Mesendoderm (in vitro differentiated cells): ENCODE measurements at regions not wholly inside any gene's neighbourhood (a gene's known extent, or its start where the extent isn't known, plus 50 kb on each side); places are given as distances from the start of the nearest gene placed in this dataset.

Experiments
- DNase-seq: peaks from one replicate; pipeline ENCODE4 v3.0.0; 2013
- H2AK5ac ChIP-seq: 2 replicates; pipeline ENCODE4 v1.6.1; 2013; ENCODE audit warnings: low read length, inconsistent platforms
- H2BK120ac ChIP-seq: 2 replicates; pipeline ENCODE4 v1.6.1; 2013; ENCODE audit warnings: low read depth, mild to moderate bottlenecking, low read length, moderate library complexity, mixed read lengths
- H2BK15ac ChIP-seq: replicated peaks from 2 replicates; pipeline ENCODE4 v1.6.1; 2013; ENCODE audit warnings: low read depth, mild to moderate bottlenecking, moderate library complexity
- H2BK5ac ChIP-seq: 2 replicates; pipeline ENCODE4 v1.6.1; 2013; ENCODE audit warnings: low read length, inconsistent platforms
- H3K18ac ChIP-seq: 2 replicates; pipeline ENCODE4 v1.6.1; 2013; ENCODE audit warnings: mild to moderate bottlenecking, low read length, mixed read lengths
- H3K23ac ChIP-seq: one replicate; pipeline ENCODE4 v1.6.1; 2013; ENCODE audit warnings: low read length
- H3K27ac ChIP-seq: 2 replicates; pipeline ENCODE4 v1.5.1; 2013; ENCODE audit warnings: low read depth, mild to moderate bottlenecking, inconsistent platforms, low read length, moderate library complexity
- H3K27me3 ChIP-seq: 2 replicates; pipeline ENCODE4 v1.6.1; 2013; ENCODE audit warnings: low read length, control low read depth, mild to moderate bottlenecking, inconsistent platforms; ENCODE audit not compliant: insufficient read depth, poor library complexity
- H3K36me3 ChIP-seq: 2 replicates; pipeline ENCODE4 v1.6.1; 2013; ENCODE audit warnings: low read length, inconsistent platforms; ENCODE audit not compliant: control insufficient read depth, insufficient read depth
- H3K4ac ChIP-seq: one replicate; pipeline ENCODE4 v1.6.1; 2013; ENCODE audit warnings: low read depth, mild to moderate bottlenecking, low read length, moderate library complexity
- H3K4me1 ChIP-seq: 2 replicates; pipeline ENCODE4 v1.6.1; 2013; ENCODE audit warnings: low read depth, low read length, inconsistent platforms; ENCODE audit not compliant: control insufficient read depth
- H3K4me2 ChIP-seq: 2 replicates; pipeline ENCODE4 v1.6.1; 2013; ENCODE audit warnings: low read length
- H3K4me3 ChIP-seq: 2 replicates; pipeline ENCODE4 v1.5.1; 2013; ENCODE audit warnings: mild to moderate bottlenecking, low read length
- H3K56ac ChIP-seq: one replicate; pipeline ENCODE4 v1.6.1; 2013; ENCODE audit warnings: low read length
- H3K79me1 ChIP-seq: 2 replicates; pipeline ENCODE4 v1.6.1; 2013; ENCODE audit warnings: low read length, inconsistent platforms
- H3K79me2 ChIP-seq: 2 replicates; pipeline ENCODE4 v1.6.1; 2013; ENCODE audit warnings: mild to moderate bottlenecking, low read length; ENCODE audit not compliant: control insufficient read depth, insufficient read depth
- H3K9ac ChIP-seq: 2 replicates; pipeline ENCODE4 v1.6.1; 2013; ENCODE audit warnings: low read length, inconsistent platforms
- H4K5ac ChIP-seq: one replicate; pipeline ENCODE4 v1.6.1; 2013; ENCODE audit warnings: low read length
- H4K8ac ChIP-seq: one replicate; pipeline ENCODE4 v1.6.1; 2013; ENCODE audit warnings: low read depth, mild to moderate bottlenecking, control low read depth, low read length, moderate library complexity
- WGBS: extraction: QIAGEN DNeasy Blood & Tissue Kit; methylation state at CpG from one replicate; pipeline ENCODE4 v1.1.7; 2013; ENCODE audit warnings: low lambda C conversion rate, missing lambda C conversion rate; ENCODE audit not compliant: insufficient coverage; ENCODE audit errors: extremely low coverage; 5-methylcytosine and 5-hydroxymethylcytosine counted together

- Histone ChIP-seq H3K36me3 (no peaks in the 10 kb centered on the region), H3K79me2 (no peaks in the 10 kb centered on the region), H2AK5ac (no peak overlapping the region), H2BK15ac (no peak overlapping the region), H3K27me3 (no peaks in the 10 kb centered on the region), H3K9ac (no peak overlapping the region), H3K4me2 (no peak overlapping the region), H4K5ac (no peak overlapping the region), H3K56ac (no peak overlapping the region), H3K18ac (no peak overlapping the region), H3K4me3 (no peak overlapping the region), H3K4ac (no peak overlapping the region), H3K4me1 (no peaks in the 10 kb centered on the region), H2BK120ac (no peak overlapping the region), H4K8ac (no peak overlapping the region), H2BK5ac (no peak overlapping the region), H3K27ac (no peak overlapping the region), H3K23ac (no peak overlapping the region), H3K79me1 (no peaks in the 10 kb centered on the region)
- WGBS = no CpG with 5 or more reads among the region's 15 CpGs
- DNase-seq = no peak
Measured at GRCh38 chr11:55501014-55501413, 53.3 kb upstream of the OR4C15 start.

GRCh38 chr11:55503449-55503848, 50.8 kb upstream of the OR4C15 start:
- Histone ChIP-seq H3K4ac (no peak overlapping the region), H3K9ac (no peak overlapping the region), H3K56ac (no peak overlapping the region), H3K27me3 (no peaks in the 10 kb centered on the region), H2BK15ac (no peak overlapping the region), H2BK5ac (no peak overlapping the region), H3K4me1 (no peaks in the 10 kb centered on the region), H4K5ac (no peak overlapping the region), H3K36me3 (no peaks in the 10 kb centered on the region), H3K79me1 (no peaks in the 10 kb centered on the region), H3K27ac (no peak overlapping the region), H3K18ac (no peak overlapping the region), H3K4me2 (no peak overlapping the region), H4K8ac (no peak overlapping the region), H3K4me3 (no peak overlapping the region), H2AK5ac (no peak overlapping the region), H3K79me2 (no peaks in the 10 kb centered on the region), H3K23ac (no peak overlapping the region), H2BK120ac (no peak overlapping the region)
- no CpG with 5 or more reads among the region's 3 CpGs for WGBS
- DNase-seq = no peak
